PFSK-1 (cell line): ENCODE measurements at regions not wholly inside any gene's neighbourhood (a gene's known extent, or its start where the extent isn't known, plus 50 kb on each side); places are given as distances from the start of the nearest gene placed in this dataset.

Experiments used
- POLR2AphosphoS5 ChIP-seq: IDR thresholded peaks from 2 replicates; pipeline ENCODE4 v1.6.1; 2012; ENCODE audit warnings: low read depth, mild to moderate bottlenecking, control low read depth, low read length, moderate library complexity
- TAF1 ChIP-seq: IDR thresholded peaks from 2 replicates; pipeline ENCODE4 v1.6.1; 2012; ENCODE audit warnings: low read length, control low read depth, borderline replicate concordance; ENCODE audit not compliant: insufficient read depth
- TF ChIP-seq, protein P1 (sequence below), 2 experiments: IDR thresholded peaks; 2 replicates each; pipeline versions ENCODE4 v1.6.1 to v1.8.0; 2011 to 2012; ENCODE audit warnings: low read depth in 2 of 2, low read length in 2 of 2, control low read depth in 1 of 2, inconsistent platforms in 1 of 2, mild to moderate bottlenecking in 1 of 2, moderate library complexity in 1 of 2; ENCODE audit not compliant: insufficient read depth in 1 of 2

DNA sequence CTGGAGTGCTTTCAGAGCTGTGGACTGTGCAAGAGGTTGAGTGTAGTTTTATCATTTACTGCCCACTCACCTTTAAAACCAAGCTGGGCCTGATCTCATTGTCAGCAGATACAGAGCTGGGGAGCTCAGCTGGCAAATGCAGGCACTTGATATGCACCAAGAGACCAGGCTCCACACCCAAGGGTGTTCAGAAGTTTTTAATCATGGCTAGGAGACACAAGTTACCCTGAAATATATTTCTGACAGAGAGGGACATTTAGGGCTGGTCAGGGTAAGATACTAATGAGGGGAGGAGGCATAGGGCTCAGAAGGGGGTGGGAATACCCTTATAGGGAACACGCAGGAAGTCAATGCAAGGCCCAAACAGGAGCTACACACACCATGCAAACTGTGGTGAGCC is 153.7 kb downstream of the ELAVL4 start:
- TF ChIP-seq TAF1 (no peak), POLR2AphosphoS5 (no peak)
- TF ChIP-seq, protein P1, sequence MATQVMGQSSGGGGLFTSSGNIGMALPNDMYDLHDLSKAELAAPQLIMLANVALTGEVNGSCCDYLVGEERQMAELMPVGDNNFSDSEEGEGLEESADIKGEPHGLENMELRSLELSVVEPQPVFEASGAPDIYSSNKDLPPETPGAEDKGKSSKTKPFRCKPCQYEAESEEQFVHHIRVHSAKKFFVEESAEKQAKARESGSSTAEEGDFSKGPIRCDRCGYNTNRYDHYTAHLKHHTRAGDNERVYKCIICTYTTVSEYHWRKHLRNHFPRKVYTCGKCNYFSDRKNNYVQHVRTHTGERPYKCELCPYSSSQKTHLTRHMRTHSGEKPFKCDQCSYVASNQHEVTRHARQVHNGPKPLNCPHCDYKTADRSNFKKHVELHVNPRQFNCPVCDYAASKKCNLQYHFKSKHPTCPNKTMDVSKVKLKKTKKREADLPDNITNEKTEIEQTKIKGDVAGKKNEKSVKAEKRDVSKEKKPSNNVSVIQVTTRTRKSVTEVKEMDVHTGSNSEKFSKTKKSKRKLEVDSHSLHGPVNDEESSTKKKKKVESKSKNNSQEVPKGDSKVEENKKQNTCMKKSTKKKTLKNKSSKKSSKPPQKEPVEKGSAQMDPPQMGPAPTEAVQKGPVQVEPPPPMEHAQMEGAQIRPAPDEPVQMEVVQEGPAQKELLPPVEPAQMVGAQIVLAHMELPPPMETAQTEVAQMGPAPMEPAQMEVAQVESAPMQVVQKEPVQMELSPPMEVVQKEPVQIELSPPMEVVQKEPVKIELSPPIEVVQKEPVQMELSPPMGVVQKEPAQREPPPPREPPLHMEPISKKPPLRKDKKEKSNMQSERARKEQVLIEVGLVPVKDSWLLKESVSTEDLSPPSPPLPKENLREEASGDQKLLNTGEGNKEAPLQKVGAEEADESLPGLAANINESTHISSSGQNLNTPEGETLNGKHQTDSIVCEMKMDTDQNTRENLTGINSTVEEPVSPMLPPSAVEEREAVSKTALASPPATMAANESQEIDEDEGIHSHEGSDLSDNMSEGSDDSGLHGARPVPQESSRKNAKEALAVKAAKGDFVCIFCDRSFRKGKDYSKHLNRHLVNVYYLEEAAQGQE (IDR thresholded peaks at IDR 0.05; ENCODE audit: insufficient read depth in 1 of 2, low read depth in 2 of 2, low read length in 2 of 2): no peak
